Keratinocyte (primary cell): ENCODE measurements at regions not wholly inside any gene's neighbourhood (a gene's known extent, or its start where the extent isn't known, plus 50 kb on each side); places are given as distances from the start of the nearest gene placed in this dataset.
"Not testable (repeated sequence)": the region's sequence is repeated elsewhere in the genome, so short reads cannot be mapped to it uniquely, and the experiment has no call there.

Experiments used
- DNase-seq: peaks from one replicate; pipeline ENCODE4 v3.0.0-alpha.2; 2011; ENCODE audit warnings: low read depth, missing footprints, low spot score
- FAIRE-seq: peaks from 2 replicates; lab custom pipeline; 2011; peaks lifted over from hg19 to GRCh38; lab: Jason Lieb, UNC
- H2AFZ ChIP-seq: 2 replicates; pipeline ENCODE4 v1.6.0; 2012; ENCODE audit warnings: low read length, control low read depth, inconsistent platforms; ENCODE audit not compliant: control insufficient read depth
- H3K27ac ChIP-seq: 2 replicates; pipeline ENCODE4 v1.5.1; 2011; ENCODE audit warnings: low read length; ENCODE audit not compliant: control insufficient read depth, insufficient read depth
- H3K27me3 ChIP-seq: 3 replicates; pipeline ENCODE4 v1.6.0; 2011; ENCODE audit warnings: low read length; ENCODE audit not compliant: control insufficient read depth, insufficient read depth; ENCODE audit errors: extremely low read depth
- H3K36me3 ChIP-seq, 2 experiments: 2 replicates in 1 of 2; 3 replicates in 1 of 2; pipeline ENCODE4 v1.5.1; 2011; ENCODE audit warnings: low read length in 2 of 2, mild to moderate bottlenecking in 1 of 2; ENCODE audit not compliant: control insufficient read depth in 2 of 2, insufficient read depth in 2 of 2; ENCODE audit errors: extremely low read depth in 1 of 2
- H3K4me1 ChIP-seq: 3 replicates; pipeline ENCODE4 v1.5.1; 2011; ENCODE audit warnings: low read length; ENCODE audit not compliant: control insufficient read depth, insufficient read depth; ENCODE audit errors: extremely low read depth
- H3K4me2 ChIP-seq: 3 replicates; pipeline ENCODE4 v1.6.0; 2011; ENCODE audit warnings: low read depth, low read length; ENCODE audit not compliant: control insufficient read depth, insufficient read depth; ENCODE audit errors: extremely low read depth
- H3K4me3 ChIP-seq, 3 experiments: fragments of 200-600 bp in 1 of 3; sonication (generic) in 1 of 3; 2 replicates in 2 of 3; 3 replicates in 1 of 3; pipeline ENCODE4 v1.5.1; 2011 to 2016; ENCODE audit warnings: low read length in 3 of 3, mild to moderate bottlenecking in 3 of 3, control low read depth in 2 of 3, inconsistent platforms in 1 of 3, low read depth in 1 of 3, mixed read lengths in 1 of 3, mixed run types in 1 of 3, moderate library complexity in 1 of 3; ENCODE audit not compliant: control insufficient read depth in 2 of 3, insufficient read depth in 2 of 3; ENCODE audit errors: extremely low read depth in 1 of 3
- H3K79me2 ChIP-seq: 2 replicates; pipeline ENCODE4 v1.6.0; 2012; ENCODE audit warnings: low read length; ENCODE audit not compliant: control insufficient read depth, insufficient read depth
- H3K9ac ChIP-seq: 3 replicates; pipeline ENCODE4 v1.6.0; 2011; ENCODE audit warnings: low read length; ENCODE audit not compliant: control insufficient read depth, insufficient read depth; ENCODE audit errors: extremely low read depth
- H3K9me1 ChIP-seq: 3 replicates; pipeline ENCODE4 v1.6.0; 2011; ENCODE audit warnings: low read length; ENCODE audit not compliant: control insufficient read depth, insufficient read depth; ENCODE audit errors: extremely low read depth
- H3K9me3 ChIP-seq: 2 replicates; pipeline ENCODE4 v1.5.1; 2012; ENCODE audit warnings: low read depth, low read length; ENCODE audit not compliant: control insufficient read depth
- H4K20me1 ChIP-seq: 3 replicates; pipeline ENCODE4 v1.6.0; 2011; ENCODE audit warnings: low read length; ENCODE audit not compliant: control insufficient read depth, insufficient read depth; ENCODE audit errors: extremely low read depth
- CTCF ChIP-seq, 3 experiments: IDR thresholded peaks in 1 of 3; conservative IDR thresholded peaks in 1 of 3; optimal IDR thresholded peaks in 1 of 3; 2 replicates in 2 of 3; 3 replicates in 1 of 3; pipeline versions ENCODE3 to v1.5.1; 2011; ENCODE audit warnings: low read length in 3 of 3, mild to moderate bottlenecking in 3 of 3, moderate library complexity in 2 of 3, control low read depth in 1 of 3, inconsistent platforms in 1 of 3; ENCODE audit not compliant: insufficient read depth in 2 of 3; ENCODE audit errors: extremely low read depth in 1 of 3
- EZH2 ChIP-seq: IDR thresholded peaks from one replicate; pipeline ENCODE4 v1.6.1; 2012; ENCODE audit warnings: inconsistent platforms, mild to moderate bottlenecking, low read length, moderate library complexity
- dilution Hi-C: fragments of 300-500 bp; cut with MboI; formaldehyde crosslinking; loops from one replicate; pipeline ENCODE4 v1.7.0; 2020; ENCODE audit warnings: low sequenced_read_pairs; ENCODE audit not compliant: extremely low pct_ligation_motif_present

- no peak overlapping the region for H3K4me3 ChIP-seq
- no peaks in the 10 kb centered on the region for H3K79me2 ChIP-seq
- dilution Hi-C loops, result loop anchor here (25.0 kb wide), 1 partner anchor 99 kb away; no protein-coding TSS in a partner anchor
- no peaks in the 10 kb centered on the region for H3K9me1 ChIP-seq
- FAIRE-seq (no peak), DNase-seq (no peak)
- H3K9ac ChIP-seq, result no peak overlapping the region
- H3K4me1 ChIP-seq, result no peaks in the 10 kb centered on the region
- H3K27me3 ChIP-seq, result peaks cover 6% of the 10 kb centered on the region
- no peak for TF ChIP-seq EZH2
- no peak for TF ChIP-seq CTCF (optimal IDR thresholded peaks at IDR 0.05 in 1 of 3, IDR thresholded peaks at IDR 0.05 in 1 of 3, conservative IDR thresholded peaks at IDR 0.05 in 1 of 3; ENCODE audit: extremely low read depth in 1 of 3, insufficient read depth in 2 of 3, low read length in 3 of 3)
- H4K20me1 ChIP-seq, result no peaks in the 10 kb centered on the region
- no peak overlapping the region for H3K4me2 ChIP-seq
- H3K27ac ChIP-seq, result no peak overlapping the region
- no peaks in the 10 kb centered on the region for H3K9me3 ChIP-seq
- H3K36me3 ChIP-seq, result no peaks in the 10 kb centered on the region
- H2AFZ ChIP-seq, result no peak overlapping the region
Measured at GRCh38 chr3:124363476-124363875, 366.8 kb upstream of the UMPS start.

- Histone ChIP-seq H3K9me3 (no peaks in the 10 kb centered on the region), H3K9me1 (no peaks in the 10 kb centered on the region), H3K9ac (no peak overlapping the region), H3K4me2 (no peak overlapping the region), H3K36me3 (no peaks in the 10 kb centered on the region), H3K4me1 (no peaks in the 10 kb centered on the region), H3K79me2 (no peaks in the 10 kb centered on the region), H3K4me3 (no peak overlapping the region), H3K27ac (no peak overlapping the region), H3K27me3 (peaks cover 6% of the 10 kb centered on the region), H2AFZ (no peak overlapping the region), H4K20me1 (no peaks in the 10 kb centered on the region)
- dilution Hi-C loops, result loop anchor here (25.0 kb wide), 1 partner anchor 98 kb away; no protein-coding TSS in a partner anchor
- TF ChIP-seq CTCF (optimal IDR thresholded peaks at IDR 0.05 in 1 of 3, IDR thresholded peaks at IDR 0.05 in 1 of 3, conservative IDR thresholded peaks at IDR 0.05 in 1 of 3; ENCODE audit: extremely low read depth in 1 of 3, insufficient read depth in 2 of 3, low read length in 3 of 3) (no peak), EZH2 (no peak)
- DNase-seq (no peak), FAIRE-seq (no peak)
Measured at GRCh38 chr3:124364317-124365020, 365.8 kb upstream of the UMPS start.

- H3K9me3 ChIP-seq, H3K27ac ChIP-seq, H3K4me2 ChIP-seq, H3K4me3 ChIP-seq, H3K27me3 ChIP-seq, H3K4me1 ChIP-seq, H4K20me1 ChIP-seq, H3K9me1 ChIP-seq, DNase-seq, H3K36me3 ChIP-seq, H3K79me2 ChIP-seq, H2AFZ ChIP-seq, H3K9ac ChIP-seq, FAIRE-seq: not testable (repeated sequence)
- dilution Hi-C loops, result loop anchor here (25.0 kb wide), 1 partner anchor 96 kb away; no protein-coding TSS in a partner anchor
Measured at GRCh38 chr3:124366655-124367054, 363.6 kb upstream of the UMPS start.
